Osteocyte (in vitro differentiated cells): ENCODE measurements at regions not wholly inside any gene's neighbourhood (a gene's known extent, or its start where the extent isn't known, plus 50 kb on each side); places are given as distances from the start of the nearest gene placed in this dataset.

Experiments
- DNase-seq: peaks from one replicate; pipeline ENCODE4 v3.0.0; 2021; ENCODE audit warnings: mixed read lengths; ENCODE audit not compliant: unreplicated experiment; ENCODE audit errors: extremely low spot score
- H3K27ac Mint-ChIP-seq: one replicate; pipeline ENCODE4 v1.8.0; 2021; ENCODE audit warnings: mild to moderate bottlenecking, mixed read lengths; ENCODE audit not compliant: unreplicated experiment
- H3K27me3 Mint-ChIP-seq: one replicate; pipeline ENCODE4 v1.8.0; 2021; ENCODE audit warnings: mixed read lengths; ENCODE audit not compliant: unreplicated experiment
- H3K36me3 Mint-ChIP-seq: one replicate; pipeline ENCODE4 v1.8.0; 2021; ENCODE audit warnings: mixed read lengths; ENCODE audit not compliant: unreplicated experiment
- H3K4me1 Mint-ChIP-seq: one replicate; pipeline ENCODE4 v1.8.0; 2021; ENCODE audit warnings: mixed read lengths; ENCODE audit not compliant: unreplicated experiment
- H3K4me3 Mint-ChIP-seq: one replicate; pipeline ENCODE4 v1.8.0; 2021; ENCODE audit warnings: mild to moderate bottlenecking, moderate library complexity, mixed read lengths; ENCODE audit not compliant: unreplicated experiment
- H3K9me3 Mint-ChIP-seq: one replicate; pipeline ENCODE4 v1.8.0; 2021; ENCODE audit warnings: mixed read lengths; ENCODE audit not compliant: unreplicated experiment
- CTCF ChIP-seq: fragments of 200-600 bp; sonication (generic); IDR thresholded peaks from 2 replicates; pipeline ENCODE4 v1.5.0; 2021; ENCODE audit warnings: antibody characterized with exemption, mild to moderate bottlenecking, moderate library complexity

DNA sequence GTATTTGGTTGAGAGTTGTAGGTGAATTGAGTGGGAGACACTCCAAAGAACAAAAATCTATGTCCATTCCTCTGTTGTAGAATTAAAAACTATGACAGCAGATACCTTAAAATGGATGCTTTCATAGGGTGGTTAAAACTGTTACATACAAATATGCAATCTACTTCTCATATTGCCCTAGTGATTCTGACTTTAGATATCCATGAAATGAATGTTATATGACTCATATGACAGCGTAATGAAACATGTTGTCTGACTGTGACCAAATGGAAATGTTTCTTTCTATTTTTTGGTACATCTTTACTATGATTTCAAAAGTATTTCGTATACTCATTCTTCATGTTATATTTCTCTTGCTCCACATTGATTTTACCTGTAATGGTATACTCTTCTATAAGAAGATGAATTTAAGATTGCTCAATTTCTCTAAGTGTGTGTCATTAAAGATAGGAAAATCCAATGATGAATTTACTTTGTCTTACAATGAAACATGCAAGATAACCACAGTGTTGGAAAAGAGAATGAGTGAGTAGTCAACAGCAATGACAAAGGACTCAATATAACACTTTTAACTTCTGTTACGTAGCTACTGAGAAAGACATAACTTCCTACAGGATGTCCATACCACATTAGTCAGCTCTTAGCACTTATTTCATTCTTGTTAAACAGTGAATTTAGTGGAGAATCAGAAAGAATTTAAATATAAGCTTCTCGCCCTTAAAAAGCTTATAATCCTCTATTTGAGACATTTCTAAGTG is 79.3 kb upstream of the LSAMP start:
- no peaks in the 10 kb centered on the region for H3K4me1 Mint-ChIP-seq
- no peaks in the 10 kb centered on the region for H3K36me3 Mint-ChIP-seq
- H3K4me3 Mint-ChIP-seq, result no peak overlapping the region
- no peak overlapping the region for H3K27ac Mint-ChIP-seq
- no peak for DNase-seq
- no peaks in the 10 kb centered on the region for H3K9me3 Mint-ChIP-seq
- TF ChIP-seq CTCF, result no peak
- no peaks in the 10 kb centered on the region for H3K27me3 Mint-ChIP-seq

DNA sequence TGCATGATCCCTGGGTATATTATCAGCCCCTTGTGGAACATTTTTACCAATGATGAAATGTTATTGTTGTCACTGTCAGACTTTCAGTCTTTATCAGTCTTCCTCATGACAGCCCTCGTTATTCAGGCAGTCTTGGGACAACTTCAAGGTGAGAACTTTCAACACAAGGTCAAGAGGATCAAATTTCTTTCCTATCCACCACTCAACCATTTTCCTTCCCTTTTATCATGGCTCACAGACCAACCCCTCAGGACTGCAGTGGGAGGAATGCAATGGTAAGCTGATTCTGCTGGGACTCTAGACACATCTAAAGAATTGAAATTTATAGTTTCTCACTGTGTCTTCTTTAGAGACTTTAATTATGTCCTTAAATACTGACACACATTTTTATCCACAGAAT is 107.0 kb upstream of the LSAMP start:
- peaks cover 2% of the 10 kb centered on the region for H3K27me3 Mint-ChIP-seq
- H3K27ac Mint-ChIP-seq, result no peak overlapping the region
- no peaks in the 10 kb centered on the region for H3K4me1 Mint-ChIP-seq
- H3K4me3 Mint-ChIP-seq, result no peak overlapping the region
- no peak for DNase-seq
- H3K36me3 Mint-ChIP-seq, result no peaks in the 10 kb centered on the region
- no peak for TF ChIP-seq CTCF
- H3K9me3 Mint-ChIP-seq, result no peaks in the 10 kb centered on the region

- Mint-ChIP-seq H3K27ac (no peak overlapping the region), H3K27me3 (peaks cover 2% of the 10 kb centered on the region), H3K36me3 (no peaks in the 10 kb centered on the region)
These were observed 108.1 kb upstream of the LSAMP start for GRCh38 chr3:116553355-116553754.

DNA sequence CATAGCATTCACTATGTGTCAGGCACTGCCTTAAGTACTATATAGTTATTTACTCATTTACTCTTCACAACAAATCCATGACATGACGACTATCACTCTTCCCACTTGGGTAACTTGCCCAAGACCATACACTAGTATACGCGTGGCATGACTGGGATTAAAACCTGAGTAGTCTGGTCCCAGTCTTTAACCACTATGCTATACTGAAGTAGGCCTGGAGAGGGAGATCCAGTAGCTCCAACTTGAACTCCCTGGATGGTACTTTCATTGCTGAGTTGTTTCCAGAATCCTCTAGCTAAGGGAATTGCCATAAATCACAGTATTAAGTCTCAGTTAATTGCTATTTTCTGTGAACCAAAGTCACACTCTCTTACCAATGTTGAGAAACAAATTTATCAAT is 116.2 kb upstream of the LSAMP start:
- Mint-ChIP-seq H3K36me3 (no peaks in the 10 kb centered on the region), H3K27me3 (no peaks in the 10 kb centered on the region), H3K9me3 (no peaks in the 10 kb centered on the region), H3K4me1 (no peaks in the 10 kb centered on the region), H3K27ac (no peak overlapping the region), H3K4me3 (no peak overlapping the region)
- no peak for DNase-seq
- TF ChIP-seq CTCF, result no peak

More at GRCh38 chr3:116553355-116553754, 108.1 kb upstream of the LSAMP start:
- Mint-ChIP-seq H3K9me3 (no peaks in the 10 kb centered on the region), H3K4me1 (no peaks in the 10 kb centered on the region), H3K4me3 (no peak overlapping the region)
- no peak for DNase-seq
- TF ChIP-seq CTCF, result no peak

- Mint-ChIP-seq H3K4me1 (no peaks in the 10 kb centered on the region), H3K36me3 (no peaks in the 10 kb centered on the region), H3K9me3 (no peaks in the 10 kb centered on the region), H3K4me3 (no peak overlapping the region), H3K27me3 (no peaks in the 10 kb centered on the region), H3K27ac (no peak overlapping the region)
- no peak for DNase-seq
- TF ChIP-seq CTCF, result no peak
These were observed 118.1 kb upstream of the LSAMP start for GRCh38 chr3:116563351-116563750.
